ENCODE measurements at regions not wholly inside any gene's neighbourhood (a gene's known extent, or its start where the extent isn't known, plus 50 kb on each side); places are given as distances from the start of the nearest gene placed in this dataset.
A peak's percentile ranks its signal among the peaks of the same experiment; 100 is the strongest.
"Not testable (repeated sequence)": the region's sequence is repeated elsewhere in the genome, so short reads cannot be mapped to it uniquely, and the experiment has no call there.

DNA sequence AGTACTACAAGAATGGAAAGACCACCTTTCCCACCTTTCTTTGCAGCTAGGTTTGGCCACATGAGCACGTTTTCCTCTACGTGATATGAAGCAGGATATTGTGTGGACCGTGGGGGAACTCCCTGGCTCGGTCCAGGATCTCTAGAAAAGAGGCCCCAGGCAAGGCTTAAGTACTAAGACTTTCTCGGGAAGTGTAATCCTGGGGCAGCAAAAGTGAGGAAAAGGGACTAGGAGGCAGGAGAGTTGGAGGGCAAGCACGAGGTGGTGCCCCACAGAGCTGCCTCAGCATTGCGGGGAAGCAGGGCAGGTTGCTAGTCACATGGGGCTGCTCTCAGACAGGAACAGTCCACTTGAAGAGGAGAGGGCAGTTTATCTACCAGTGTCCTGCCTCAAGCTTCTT, 235.1 kb downstream of the GADD45G start:
- in situ Hi-C loops (cut with HindIII; ENCODE audit: low sequenced_read_pairs) = no loop called here

GRCh38 chr9:89841456-89841855, 236.6 kb downstream of the GADD45G start:
- no peak for DNase-seq (ENCODE audit: low spot score)
- in situ Hi-C loops (cut with HindIII; ENCODE audit: low sequenced_read_pairs) = no loop called here

More for the DNA sequence above, 235.1 kb downstream of the GADD45G start:
- no peak for DNase-seq (ENCODE audit: low spot score)

DNA sequence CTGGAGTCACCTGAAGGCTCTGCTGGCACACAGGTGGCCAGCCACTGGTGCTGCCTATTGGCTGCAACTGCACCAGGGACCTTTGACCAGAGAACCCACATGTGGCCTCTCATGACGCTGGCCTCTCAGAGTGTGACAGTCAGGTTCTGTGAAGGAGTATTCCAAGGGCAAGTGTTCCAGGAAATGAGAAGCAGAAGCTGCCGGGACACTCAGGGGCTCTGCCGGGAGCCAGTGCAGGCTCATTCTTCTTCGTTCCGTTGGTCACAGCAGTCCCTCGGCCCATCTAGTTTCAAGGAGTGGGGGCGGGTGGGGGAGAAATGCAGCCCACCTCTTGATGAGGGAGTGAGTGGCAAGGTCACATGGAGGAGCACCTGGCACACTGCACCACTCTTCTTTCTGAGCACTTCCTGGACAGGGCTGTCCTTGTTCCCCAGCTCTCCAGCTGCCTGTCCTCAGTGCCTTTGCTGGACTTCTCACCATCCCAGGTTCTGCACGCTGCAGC, 237.5 kb downstream of the GADD45G start:
- no peak for DNase-seq (ENCODE audit: low spot score)
- in situ Hi-C loops (cut with HindIII; ENCODE audit: low sequenced_read_pairs) = no loop called here

DNA sequence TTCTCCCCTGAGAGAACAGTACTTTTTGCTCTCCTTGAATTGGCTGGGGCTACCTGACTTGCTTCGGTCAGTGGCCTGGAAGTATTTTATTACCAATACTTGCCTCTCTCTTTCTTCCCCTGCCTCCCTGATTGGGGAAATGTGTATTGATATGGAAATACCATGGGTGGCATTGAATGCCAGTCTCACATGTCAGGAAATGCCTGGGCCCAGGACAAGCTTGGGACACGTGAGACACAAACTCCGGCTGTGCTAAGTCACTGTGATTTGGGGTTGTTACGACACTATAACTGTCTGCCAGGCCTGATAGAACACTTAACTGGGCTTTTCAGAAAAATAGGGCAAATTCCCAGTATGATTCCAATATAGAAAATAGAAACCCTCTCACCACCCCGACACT, 238.3 kb downstream of the GADD45G start:
- DNase-seq (ENCODE audit: low spot score) = no peak
- in situ Hi-C loops (cut with HindIII; ENCODE audit: low sequenced_read_pairs) = no loop called here

- in situ Hi-C loops (cut with HindIII; ENCODE audit: low sequenced_read_pairs) = no loop called here
- no peak for DNase-seq (ENCODE audit: low spot score)
Measured at GRCh38 chr9:89843591-89843990, 238.8 kb downstream of the GADD45G start.

DNA sequence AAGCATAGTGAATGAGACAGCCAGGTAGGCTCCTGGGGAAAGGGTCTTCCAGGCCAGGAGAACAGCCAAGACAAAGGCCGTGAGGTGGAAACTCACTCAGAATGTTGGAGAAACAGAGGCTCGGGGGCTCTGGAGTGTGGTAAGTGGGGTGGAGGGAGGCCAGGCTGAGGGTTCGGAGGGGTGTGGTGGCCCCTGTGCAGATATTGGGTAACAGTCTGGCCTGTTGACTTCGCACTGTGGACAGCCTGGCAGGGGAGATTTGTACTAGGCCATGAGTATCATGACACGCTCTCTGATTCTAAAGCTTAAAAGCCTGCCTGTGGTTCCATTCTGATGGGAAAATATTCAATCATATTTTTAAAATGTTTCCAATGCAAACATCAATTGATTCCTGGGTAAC, 239.3 kb downstream of the GADD45G start:
- no peak for DNase-seq (ENCODE audit: low spot score)
- in situ Hi-C loops (cut with HindIII; ENCODE audit: low sequenced_read_pairs) = no loop called here

GRCh38 chr9:89844535-89844934, 239.7 kb downstream of the GADD45G start:
- in situ Hi-C loops (cut with HindIII; ENCODE audit: low sequenced_read_pairs) = no loop called here

DNA sequence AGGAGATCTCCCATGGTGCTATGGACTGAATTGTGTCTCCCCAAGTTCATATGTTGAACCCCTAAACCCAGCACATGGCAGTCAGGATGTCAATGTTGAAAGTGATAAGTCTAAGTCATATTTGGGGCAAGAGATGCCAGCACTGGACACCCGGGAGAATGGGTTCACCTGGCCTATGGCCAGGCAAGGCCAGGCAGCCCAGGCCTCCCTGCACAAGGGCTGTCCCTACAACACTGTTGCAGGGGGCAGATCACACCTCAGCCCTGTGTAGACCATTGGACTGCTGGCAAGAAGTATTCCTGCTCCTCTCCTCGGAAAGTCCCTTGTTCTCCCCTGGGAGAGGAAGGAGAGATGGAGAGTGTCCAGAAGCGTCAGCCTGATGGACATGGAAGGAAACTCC, 240.5 kb downstream of the GADD45G start:
- no peak for DNase-seq (ENCODE audit: low spot score)
- in situ Hi-C loops (cut with HindIII; ENCODE audit: low sequenced_read_pairs) = no loop called here

More at GRCh38 chr9:89844535-89844934, 239.7 kb downstream of the GADD45G start:
- no peak for DNase-seq (ENCODE audit: low spot score)

GRCh38 chr9:89845862-89846261, 241.1 kb downstream of the GADD45G start:
- DNase-seq (ENCODE audit: low spot score) = no peak
- in situ Hi-C loops (cut with HindIII; ENCODE audit: low sequenced_read_pairs) = no loop called here

GRCh38 chr9:89848060-89849040, 243.5 kb downstream of the GADD45G start:
- no peak for DNase-seq (ENCODE audit: low spot score)
- in situ Hi-C loops (cut with HindIII; ENCODE audit: low sequenced_read_pairs) = no loop called here

DNA sequence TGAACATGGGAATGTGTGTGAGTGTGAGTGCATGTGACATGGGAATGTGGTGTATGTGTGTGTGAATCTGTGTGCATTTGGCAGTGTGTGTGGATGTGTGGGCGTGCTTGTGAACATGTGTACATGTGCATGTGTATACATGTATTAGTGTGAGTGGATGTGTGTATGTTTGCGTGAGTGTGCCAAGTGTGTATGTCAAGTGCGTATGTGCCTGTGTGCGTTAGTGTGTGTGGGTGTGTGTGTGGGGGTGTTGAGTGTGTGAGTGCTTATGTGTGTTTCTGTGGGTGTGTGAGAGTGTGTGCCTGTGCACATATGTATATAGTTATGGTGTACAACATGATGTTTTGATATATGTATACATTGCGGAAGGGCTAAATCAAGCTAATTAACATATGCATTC, 244.3 kb downstream of the GADD45G start:
- no peak for DNase-seq (ENCODE audit: low spot score)
- in situ Hi-C loops (cut with HindIII; ENCODE audit: low sequenced_read_pairs) = no loop called here

DNA sequence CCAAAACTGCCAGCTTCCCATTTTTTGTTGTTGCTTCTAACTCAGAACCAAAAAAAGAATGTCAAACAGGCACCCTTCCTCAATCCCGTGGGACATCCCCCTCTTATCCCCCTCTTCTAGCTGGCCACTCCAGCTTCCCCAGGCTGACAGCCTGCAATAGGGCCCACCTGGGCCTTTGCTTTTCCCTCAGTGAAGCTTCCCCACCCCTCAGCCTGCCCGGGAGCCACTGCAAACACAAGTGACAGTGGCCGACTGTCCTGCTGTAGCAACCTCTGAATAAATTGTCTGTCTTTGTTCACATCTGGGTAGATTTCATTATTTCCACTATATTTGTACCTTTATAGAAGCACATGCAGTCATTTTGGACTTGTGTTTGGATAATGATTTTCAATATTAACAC, 245.3 kb downstream of the GADD45G start:
- in situ Hi-C loops (cut with HindIII; ENCODE audit: low sequenced_read_pairs) = no loop called here
- no peak for DNase-seq (ENCODE audit: low spot score)

GRCh38 chr9:89850631-89851325, 246.0 kb downstream of the GADD45G start:
- no peak for DNase-seq (ENCODE audit: low spot score)
- in situ Hi-C loops (cut with HindIII; ENCODE audit: low sequenced_read_pairs) = no loop called here

DNA sequence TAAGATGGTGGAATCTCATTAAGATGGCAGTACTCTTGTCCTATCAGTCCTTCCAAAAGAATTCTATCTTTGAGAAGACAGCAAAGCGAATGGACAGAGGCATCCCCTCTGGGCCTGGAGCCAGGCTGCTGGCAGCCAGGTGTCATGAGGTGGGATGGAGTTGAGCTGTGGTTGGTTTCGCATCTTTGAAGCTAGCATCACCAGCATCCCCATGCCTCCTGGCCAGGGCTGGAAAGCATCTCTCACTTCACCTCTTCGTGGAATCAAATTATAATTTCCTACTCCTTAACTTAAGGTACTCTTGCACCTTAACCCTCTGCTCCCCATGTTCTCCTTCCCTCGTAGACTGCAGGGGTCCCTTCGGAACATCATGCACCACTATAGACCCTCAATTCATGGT, 248.3 kb downstream of the GADD45G start:
- in situ Hi-C loops (cut with HindIII; ENCODE audit: low sequenced_read_pairs) = no loop called here
- DNase-seq (ENCODE audit: low spot score) = no peak

DNA sequence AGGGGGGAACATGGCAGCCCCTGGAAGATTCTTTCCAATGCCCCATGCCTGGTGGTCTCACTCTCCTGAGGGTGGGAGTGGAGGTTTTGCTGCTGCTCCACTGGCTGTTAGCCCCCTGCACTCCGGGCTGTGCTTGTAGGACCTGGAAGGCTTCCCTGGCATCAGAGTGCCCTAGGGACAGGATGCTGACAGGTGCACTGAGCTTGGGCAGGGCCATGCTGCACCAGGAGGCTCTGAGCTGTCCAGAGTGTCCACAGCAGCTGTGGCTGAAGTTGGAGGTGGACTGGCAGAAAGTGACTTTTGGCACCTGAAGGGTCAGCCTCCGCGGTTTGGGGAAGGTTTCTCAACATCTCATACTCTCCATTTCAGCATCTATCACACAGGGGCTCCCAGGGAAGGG, 249.1 kb downstream of the GADD45G start:
- no peak for DNase-seq (ENCODE audit: low spot score)
- in situ Hi-C loops (cut with HindIII; ENCODE audit: low sequenced_read_pairs) = no loop called here

GRCh38 chr9:89854715-89855475, 250.1 kb downstream of the GADD45G start:
- in situ Hi-C loops (cut with HindIII; ENCODE audit: low sequenced_read_pairs) = no loop called here
- DNase-seq (ENCODE audit: low spot score) = no peak

GRCh38 chr9:89856296-89856695, 251.5 kb downstream of the GADD45G start:
- in situ Hi-C loops (cut with HindIII; ENCODE audit: low sequenced_read_pairs); DNase-seq (ENCODE audit: low spot score): not testable (repeated sequence)

- in situ Hi-C loops (cut with HindIII; ENCODE audit: low sequenced_read_pairs) = not testable (repeated sequence)
- peak; percentile 56 for DNase-seq (ENCODE audit: low spot score)
Measured at GRCh38 chr9:89856950-89857349, 252.1 kb downstream of the GADD45G start.

GRCh38 chr9:89859842-89860241, 255.0 kb downstream of the GADD45G start:
- in situ Hi-C loops (cut with HindIII; ENCODE audit: low sequenced_read_pairs); DNase-seq (ENCODE audit: low spot score): not testable (repeated sequence)
